GM19239 (cell line): ENCODE measurements at regions not wholly inside any gene's neighbourhood (a gene's known extent, or its start where the extent isn't known, plus 50 kb on each side); places are given as distances from the start of the nearest gene placed in this dataset.
"Not testable (repeated sequence)": the region's sequence is repeated elsewhere in the genome, so short reads cannot be mapped to it uniquely, and the experiment has no call there.

Experiments
- DNase-seq: peaks from one replicate; pipeline ENCODE4 v3.0.0; 2011; ENCODE audit warnings: low spot score; ENCODE audit not compliant: insufficient read length
- FAIRE-seq: peaks from 2 replicates; lab custom pipeline; 2011; peaks lifted over from hg19 to GRCh38; lab: Jason Lieb, UNC

- no peak for DNase-seq
- FAIRE-seq, result no peak
Observed at GRCh38 chr12:46977871-46978375, 101.5 kb upstream of the PCED1B start.

GRCh38 chr12:46981622-46982021 is 97.8 kb upstream of the PCED1B start:
- FAIRE-seq (no peak), DNase-seq (no peak)

- FAIRE-seq (no peak), DNase-seq (no peak)
Observed at GRCh38 chr12:46982629-46983392, 96.6 kb upstream of the PCED1B start.

- DNase-seq, result no peak
- FAIRE-seq, result no peak
Observed at GRCh38 chr12:46983393-46983793, 96.0 kb upstream of the PCED1B start.

- peak; percentile 8 for FAIRE-seq
- DNase-seq, result peak; percentile 4
Observed at GRCh38 chr12:46983959-46984841, 95.2 kb upstream of the PCED1B start.

GRCh38 chr12:46985816-46986215 is 93.6 kb upstream of the PCED1B start:
- DNase-seq, result no peak
- FAIRE-seq, result no peak

- not testable (repeated sequence) for FAIRE-seq, DNase-seq
Observed at GRCh38 chr12:46988122-46988521, 91.3 kb upstream of the PCED1B start.

GRCh38 chr12:46990211-46990610 is 89.2 kb upstream of the PCED1B start:
- FAIRE-seq (no peak), DNase-seq (no peak)

- DNase-seq, FAIRE-seq: not testable (repeated sequence)
Observed at GRCh38 chr12:46992051-46992450, 87.4 kb upstream of the PCED1B start.

- FAIRE-seq, result no peak
Observed at GRCh38 chr12:46998811-46999368, 80.5 kb upstream of the PCED1B start.

GRCh38 chr12:47004634-47005033 is 74.8 kb upstream of the PCED1B start:
- DNase-seq (no peak), FAIRE-seq (no peak)

More at GRCh38 chr12:46998811-46999368, 80.5 kb upstream of the PCED1B start:
- DNase-seq, result no peak

- no peak for FAIRE-seq
Observed at GRCh38 chr12:47007048-47007447, 72.4 kb upstream of the PCED1B start.

GRCh38 chr12:47012552-47012951 is 66.9 kb upstream of the PCED1B start:
- FAIRE-seq (no peak), DNase-seq (no peak)

More at GRCh38 chr12:47007048-47007447, 72.4 kb upstream of the PCED1B start:
- no peak for DNase-seq

GRCh38 chr12:47014474-47014873 is 64.9 kb upstream of the PCED1B start:
- no peak for FAIRE-seq
- no peak for DNase-seq

- DNase-seq (no peak), FAIRE-seq (no peak)
Observed at GRCh38 chr12:47015381-47015780, 64.0 kb upstream of the PCED1B start.

GRCh38 chr12:47017041-47017713 is 62.2 kb upstream of the PCED1B start:
- DNase-seq, result no peak
- FAIRE-seq, result no peak

- DNase-seq, result no peak
- no peak for FAIRE-seq
Observed at GRCh38 chr12:47017901-47018475, 61.4 kb upstream of the PCED1B start.

- FAIRE-seq, result no peak
- no peak for DNase-seq
Observed at GRCh38 chr12:47020211-47020821, 59.1 kb upstream of the PCED1B start.

GRCh38 chr12:47021298-47021697 is 58.1 kb upstream of the PCED1B start:
- FAIRE-seq (peak; percentile 86), DNase-seq (peak; percentile 9)
